Right cardiac atrium (tissue), 5 donors: ENCODE measurements at regions not wholly inside any gene's neighbourhood (a gene's known extent, or its start where the extent isn't known, plus 50 kb on each side); places are given as distances from the start of the nearest gene placed in this dataset.
"Not testable (repeated sequence)": the region's sequence is repeated elsewhere in the genome, so short reads cannot be mapped to it uniquely, and the experiment has no call there.

ENCODE experiments used
- ATAC-seq, 2 donors: fragments of 200-7000 bp; cut with Tn5 transposase; one replicate each; pipeline versions ENCODE4 v1.8.0 to v1.9.1; 2020; ENCODE audit warnings: moderate library complexity in 2 of 2, mild to moderate bottlenecking in 1 of 2
- DNase-seq, 3 donors: peaks; one replicate each; pipeline ENCODE4 v3.0.0-alpha.2; 2020
- H3K27ac ChIP-seq: one replicate; pipeline ENCODE4 v1.5.1; 2013; ENCODE audit warnings: mild to moderate bottlenecking, low read length, control low read depth, moderate library complexity
- H3K27me3 ChIP-seq: one replicate; pipeline ENCODE4 v1.6.1; 2013; ENCODE audit not compliant: control insufficient read depth, insufficient read depth
- H3K4me1 ChIP-seq: one replicate; pipeline ENCODE4 v1.6.1; 2013; ENCODE audit warnings: low read length; ENCODE audit not compliant: control insufficient read depth, insufficient read depth
- H3K4me3 ChIP-seq: one replicate; pipeline ENCODE4 v1.5.1; 2013; ENCODE audit warnings: low read length, control low read depth
- H3K9me3 ChIP-seq: one replicate; pipeline ENCODE4 v1.6.1; 2013; ENCODE audit warnings: low read length; ENCODE audit not compliant: control insufficient read depth
- WGBS: extraction: QIAGEN DNeasy Blood & Tissue Kit; methylation state at CpG from one replicate; pipeline ENCODE4 v1.1.7; 2013; 5-methylcytosine and 5-hydroxymethylcytosine counted together
- intact Hi-C, 4 donors: fragments of 100-400 bp; cut with DNase I; formaldehyde crosslinking; loops; one replicate each; pipeline versions ENCODE4 v1.11.0 to v1.14.0; 2022 to 2023
- donor health status: healthy with polysubstance abuse.
- donor health status: DM: no; HTN: yes; CAD: no.
- donor health status: DM: no; HTN: no; CAD: no.
- donor health status: DM: no; HTN: yes; CAD: no; lungs with severe emphysema.
- donor health status: DM: yes; HTN: yes; CAD: no.

- H3K4me1 ChIP-seq, ATAC-seq, H3K27me3 ChIP-seq, H3K4me3 ChIP-seq, DNase-seq, H3K9me3 ChIP-seq, intact Hi-C loops, H3K27ac ChIP-seq: not testable (repeated sequence)
- no CpG with 5 or more reads among the region's 2 CpGs for WGBS
Observed at GRCh38 chr16:18631713-18632112, 69.8 kb upstream of the NOMO2 start.

GRCh38 chr16:18616993-18617392 lies 55.1 kb upstream of the NOMO2 start:
- H3K4me1 ChIP-seq, H3K27ac ChIP-seq, H3K27me3 ChIP-seq, H3K4me3 ChIP-seq, intact Hi-C loops, H3K9me3 ChIP-seq, ATAC-seq, DNase-seq: not testable (repeated sequence)
- WGBS: 35% methylated on average over 4 of the region's 4 CpGs

GRCh38 chr16:18616137-18616755 lies 54.3 kb upstream of the NOMO2 start:
- not testable (repeated sequence) for ATAC-seq, H3K9me3 ChIP-seq

More at GRCh38 chr16:18616137-18616755, 54.3 kb upstream of the NOMO2 start:
- H3K27ac ChIP-seq, H3K27me3 ChIP-seq, intact Hi-C loops, H3K4me1 ChIP-seq, DNase-seq, H3K4me3 ChIP-seq: not testable (repeated sequence)
- WGBS: 70% methylated on average over 6 of the region's 6 CpGs
